Kidney (tissue), 13 donors: ENCODE measurements at regions not wholly inside any gene's neighbourhood (a gene's known extent, or its start where the extent isn't known, plus 50 kb on each side); places are given as distances from the start of the nearest gene placed in this dataset.
A peak's percentile ranks its signal among the peaks of the same experiment; 100 is the strongest.

ENCODE experiments used
- DNase-seq, 5 donors: peaks; one replicate each; pipeline ENCODE4 v3.0.0-alpha.2; 2013 to 2020
- FAIRE-seq: peaks from 2 replicates; lab custom pipeline; 2012; peaks lifted over from hg19 to GRCh38; lab: Jason Lieb, UNC
- H3K27ac ChIP-seq, 2 donors: one replicate each; pipeline ENCODE4 v1.7.0; 2013; ENCODE audit warnings: low read depth in 2 of 2, low read length in 2 of 2, inconsistent platforms in 1 of 2
- H3K27me3 ChIP-seq: one replicate; pipeline ENCODE4 v1.7.1; 2013; ENCODE audit warnings: low read length, inconsistent platforms; ENCODE audit not compliant: control insufficient read depth, insufficient read depth
- H3K36me3 ChIP-seq, 3 donors: one replicate each; pipeline versions ENCODE4 v1.7.0 to v1.7.1; 2013; ENCODE audit warnings: low read length in 3 of 3, control low read depth in 1 of 3, inconsistent platforms in 1 of 3; ENCODE audit not compliant: insufficient read depth in 3 of 3, control insufficient read depth in 2 of 3
- H3K4me1 ChIP-seq, 3 donors: one replicate each; pipeline versions ENCODE4 v1.7.0 to v1.7.1; 2013; ENCODE audit warnings: low read length in 3 of 3, inconsistent platforms in 1 of 3, low read depth in 1 of 3; ENCODE audit not compliant: control insufficient read depth in 2 of 3, insufficient read depth in 2 of 3
- H3K4me3 ChIP-seq, 3 donors: one replicate each; pipeline versions ENCODE4 v1.7.0 to v1.8.1; 2013; ENCODE audit warnings: low read length in 3 of 3, control low read depth in 1 of 3, inconsistent platforms in 1 of 3
- H3K9ac ChIP-seq, 3 donors: one replicate each; pipeline versions ENCODE4 v1.7.0 to v1.7.1; 2013; ENCODE audit warnings: low read length in 3 of 3, control low read depth in 1 of 3, inconsistent platforms in 1 of 3
- H3K9me3 ChIP-seq, 3 donors: one replicate each; pipeline versions ENCODE4 v1.7.0 to v1.7.1; 2013; ENCODE audit warnings: low read length in 3 of 3, control low read depth in 1 of 3, inconsistent platforms in 1 of 3; ENCODE audit not compliant: control insufficient read depth in 2 of 3, insufficient read depth in 1 of 3
- intact Hi-C: fragments of 100-400 bp; cut with DNase I; formaldehyde crosslinking; loops from one replicate; pipeline ENCODE4 v1.11.1; 2022
- TF ChIP-seq, protein P1 (sequence below): IDR thresholded peaks from 3 replicates; pipeline ENCODE4 v1.5.1; 2012; ENCODE audit warnings: mild to moderate bottlenecking, moderate library complexity, borderline replicate concordance; ENCODE audit not compliant: insufficient read depth; ENCODE audit errors: extremely low read depth
- donor health status: control.
- donor health status: control.
- donor health status: control.
- donor health status: control.
- donor health status: control.
- donor health status: DM: yes; HTN: yes; CAD: no.
- donor health status: Normal renal cell carcinoma (clear cell type).

GRCh38 chr13:79943346-79944023 is 397.4 kb downstream of the SPRY2 start:
- Histone ChIP-seq H3K27ac (no peak overlapping the region), H3K9me3 (peaks cover 0 to 3% (median 2%) of the 10 kb centered on the region in 3 donors), H3K4me3 (no peak overlapping the region), H3K36me3 (no peaks in the 10 kb centered on the region), H3K4me1 (peaks cover 0 to 2% (median 0%) of the 10 kb centered on the region in 3 donors), H3K9ac (no peak overlapping the region), H3K27me3 (no peaks in the 10 kb centered on the region)
- TF ChIP-seq, protein P1, sequence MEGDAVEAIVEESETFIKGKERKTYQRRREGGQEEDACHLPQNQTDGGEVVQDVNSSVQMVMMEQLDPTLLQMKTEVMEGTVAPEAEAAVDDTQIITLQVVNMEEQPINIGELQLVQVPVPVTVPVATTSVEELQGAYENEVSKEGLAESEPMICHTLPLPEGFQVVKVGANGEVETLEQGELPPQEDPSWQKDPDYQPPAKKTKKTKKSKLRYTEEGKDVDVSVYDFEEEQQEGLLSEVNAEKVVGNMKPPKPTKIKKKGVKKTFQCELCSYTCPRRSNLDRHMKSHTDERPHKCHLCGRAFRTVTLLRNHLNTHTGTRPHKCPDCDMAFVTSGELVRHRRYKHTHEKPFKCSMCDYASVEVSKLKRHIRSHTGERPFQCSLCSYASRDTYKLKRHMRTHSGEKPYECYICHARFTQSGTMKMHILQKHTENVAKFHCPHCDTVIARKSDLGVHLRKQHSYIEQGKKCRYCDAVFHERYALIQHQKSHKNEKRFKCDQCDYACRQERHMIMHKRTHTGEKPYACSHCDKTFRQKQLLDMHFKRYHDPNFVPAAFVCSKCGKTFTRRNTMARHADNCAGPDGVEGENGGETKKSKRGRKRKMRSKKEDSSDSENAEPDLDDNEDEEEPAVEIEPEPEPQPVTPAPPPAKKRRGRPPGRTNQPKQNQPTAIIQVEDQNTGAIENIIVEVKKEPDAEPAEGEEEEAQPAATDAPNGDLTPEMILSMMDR, result no peak
- FAIRE-seq (no peak), DNase-seq (no peak)
- intact Hi-C loops, result no loop called here

GRCh38 chr13:79941752-79942151 is 399.2 kb downstream of the SPRY2 start:
- DNase-seq (no peak), FAIRE-seq (no peak)
- H3K27me3 ChIP-seq, result no peaks in the 10 kb centered on the region
- H3K9me3 ChIP-seq, result no peaks in the 10 kb centered on the region
- H3K4me3 ChIP-seq, result no peak overlapping the region
- TF ChIP-seq, protein P1, result no peak
- H3K4me1 ChIP-seq, result peaks cover 0 to 2% (median 0%) of the 10 kb centered on the region in 3 donors
- no peaks in the 10 kb centered on the region for H3K36me3 ChIP-seq
- no peak overlapping the region for H3K27ac ChIP-seq
- intact Hi-C loops, result no loop called here
- H3K9ac ChIP-seq, result no peak overlapping the region

DNA sequence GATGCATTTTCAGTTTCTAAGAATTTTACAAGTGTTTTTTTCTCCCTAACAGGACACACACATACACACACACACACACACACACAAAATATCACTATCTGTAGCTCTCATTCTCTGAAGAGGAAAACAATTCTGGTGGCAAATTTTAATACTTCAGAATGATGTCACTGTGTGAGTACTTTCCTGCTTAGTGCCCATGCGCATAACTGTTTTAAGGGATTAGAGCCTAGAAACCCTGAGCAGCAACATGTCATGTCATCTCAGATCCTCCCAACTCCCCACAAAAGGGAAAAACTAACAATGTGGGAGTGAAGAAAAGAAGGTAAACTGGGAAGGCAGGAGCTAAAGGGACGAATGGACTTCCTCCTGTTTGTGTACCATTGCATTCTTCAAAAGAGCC is 401.2 kb downstream of the SPRY2 start:
- no peak overlapping the region for H3K4me3 ChIP-seq
- TF ChIP-seq, protein P1, result no peak
- H3K36me3 ChIP-seq, result no peaks in the 10 kb centered on the region
- intact Hi-C loops, result no loop called here
- H3K27me3 ChIP-seq, result no peaks in the 10 kb centered on the region
- H3K9me3 ChIP-seq, result no peaks in the 10 kb centered on the region
- H3K4me1 ChIP-seq, result peaks cover 2 to 6% (median 5%) of the 10 kb centered on the region in 3 donors
- no peak overlapping the region for H3K27ac ChIP-seq
- no peak overlapping the region for H3K9ac ChIP-seq
- DNase-seq (peak in 1 of 5 donors; percentile 4), FAIRE-seq (no peak)
